Duodenal mucosa (tissue), 2 donors: ENCODE measurements at regions not wholly inside any gene's neighbourhood (a gene's known extent, or its start where the extent isn't known, plus 50 kb on each side); places are given as distances from the start of the nearest gene placed in this dataset.

Source experiments
- H3K27ac ChIP-seq: one replicate; pipeline ENCODE4 v1.7.0; 2013; ENCODE audit warnings: low read depth, low read length
- H3K27me3 ChIP-seq, 2 donors: one replicate each; pipeline ENCODE4 v1.7.0; 2013; ENCODE audit warnings: low read length in 2 of 2, control low read depth in 1 of 2; ENCODE audit not compliant: insufficient read depth in 2 of 2, control insufficient read depth in 1 of 2
- H3K36me3 ChIP-seq, 2 donors: one replicate each; pipeline ENCODE4 v1.7.0; 2013; ENCODE audit warnings: low read length in 2 of 2, control low read depth in 1 of 2; ENCODE audit not compliant: insufficient read depth in 2 of 2, control insufficient read depth in 1 of 2
- H3K4me1 ChIP-seq, 2 donors: one replicate each; pipeline ENCODE4 v1.7.0; 2013; ENCODE audit warnings: low read length in 2 of 2, control low read depth in 1 of 2; ENCODE audit not compliant: insufficient read depth in 2 of 2, control insufficient read depth in 1 of 2
- H3K4me3 ChIP-seq, 2 donors: one replicate each; pipeline ENCODE4 v1.7.0; 2013; ENCODE audit warnings: low read length in 2 of 2, low read depth in 1 of 2
- H3K9ac ChIP-seq, 2 donors: one replicate each; pipeline ENCODE4 v1.7.0; 2013; ENCODE audit warnings: low read length in 2 of 2, low read depth in 1 of 2
- H3K9me3 ChIP-seq, 2 donors: one replicate each; pipeline ENCODE4 v1.7.0; 2013; ENCODE audit warnings: low read length in 2 of 2, control low read depth in 1 of 2; ENCODE audit not compliant: control insufficient read depth in 1 of 2

DNA sequence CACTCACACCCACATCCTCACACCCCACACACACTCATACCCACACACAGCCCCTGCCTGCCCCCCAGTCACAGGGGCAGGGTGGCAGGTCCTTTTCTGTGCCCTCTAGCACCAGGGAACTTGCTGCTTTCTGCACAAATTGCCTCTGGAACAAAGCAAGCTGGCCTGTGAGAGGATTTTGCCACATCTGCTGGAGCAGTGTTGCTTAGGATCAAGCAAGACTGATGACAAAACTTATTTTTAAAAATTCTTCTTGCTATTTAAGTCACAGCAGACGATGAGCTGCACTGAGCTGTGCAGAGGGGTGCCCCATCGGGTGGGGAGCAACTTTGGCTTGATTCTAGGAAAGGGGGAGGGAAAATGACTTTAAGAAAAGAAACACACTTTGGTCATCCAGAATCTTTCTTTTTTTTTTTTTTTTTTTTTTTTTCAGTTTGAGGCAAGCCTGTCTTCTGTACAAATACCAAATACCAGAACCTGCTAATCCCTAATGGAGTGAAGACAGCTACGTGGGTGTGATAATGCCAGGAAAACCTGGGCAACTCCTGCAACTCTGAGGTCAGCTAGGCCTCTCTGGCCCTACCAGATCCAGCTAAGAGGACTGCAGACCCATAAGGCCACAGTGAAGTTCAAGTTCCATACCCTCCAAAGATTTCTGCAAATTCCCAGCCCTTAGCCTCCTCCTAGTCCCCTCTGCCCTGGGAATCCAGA lies 195.3 kb downstream of the ABHD5 start:
- Histone ChIP-seq H3K4me3 (no peak overlapping the region), H3K4me1 (no peaks in the 10 kb centered on the region), H3K27me3 (peaks cover 9 to 15% of the 10 kb centered on the region in 2 donors), H3K27ac (no peak overlapping the region), H3K36me3 (no peaks in the 10 kb centered on the region), H3K9ac (no peak overlapping the region), H3K9me3 (no peaks in the 10 kb centered on the region)

DNA sequence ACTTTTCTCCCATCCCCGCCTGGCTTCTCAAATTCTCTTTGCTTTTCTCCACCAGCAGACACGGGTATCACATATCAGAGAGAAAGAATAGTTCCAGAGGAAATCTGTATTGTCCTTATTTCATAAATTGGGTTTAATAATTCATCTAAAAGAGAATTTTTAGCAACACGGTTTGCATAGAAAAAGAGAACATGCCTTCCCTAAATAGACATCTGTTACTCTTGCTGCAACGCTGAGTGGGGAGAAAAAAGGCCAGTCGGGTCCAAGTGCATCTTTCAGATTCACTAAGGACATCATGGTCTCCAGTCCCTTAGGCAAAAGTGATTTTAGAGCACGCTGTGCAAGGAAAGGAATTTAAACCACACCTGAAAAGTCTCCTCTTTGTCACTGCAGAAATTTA lies 201.3 kb downstream of the ABHD5 start:
- peaks cover 28 to 35% of the 10 kb centered on the region in 2 donors for H3K27me3 ChIP-seq
- no peak overlapping the region for H3K4me3 ChIP-seq
- no peaks in the 10 kb centered on the region for H3K9me3 ChIP-seq
- H3K9ac ChIP-seq = no peak overlapping the region
- no peaks in the 10 kb centered on the region for H3K36me3 ChIP-seq
- peaks cover 5 to 11% of the 10 kb centered on the region in 2 donors for H3K4me1 ChIP-seq
- no peak overlapping the region for H3K27ac ChIP-seq

DNA sequence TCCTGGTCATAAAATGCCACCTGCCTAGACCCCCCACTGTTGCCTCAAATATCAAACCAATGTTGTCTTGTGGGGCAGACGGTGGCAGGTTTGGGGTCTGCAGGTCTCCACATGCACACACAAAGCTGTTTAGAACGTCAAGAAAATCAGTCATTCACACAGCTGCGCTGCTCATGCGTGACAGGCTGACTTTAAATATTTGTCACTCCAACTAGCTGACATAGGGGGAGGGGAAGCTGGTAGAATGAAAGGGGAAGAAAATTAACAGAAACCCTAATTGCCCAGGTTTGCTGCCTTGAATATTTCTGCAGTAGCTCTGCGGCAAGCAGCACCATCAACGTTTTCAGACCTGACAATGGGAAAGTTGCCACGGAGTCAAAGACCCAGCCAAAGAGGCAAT lies 201.8 kb downstream of the ABHD5 start:
- peaks cover 5 to 11% of the 10 kb centered on the region in 2 donors for H3K4me1 ChIP-seq
- H3K9me3 ChIP-seq = no peaks in the 10 kb centered on the region
- peaks cover 28 to 36% of the 10 kb centered on the region in 2 donors for H3K27me3 ChIP-seq
- H3K36me3 ChIP-seq = no peaks in the 10 kb centered on the region
- H3K9ac ChIP-seq = no peak overlapping the region
- no peak overlapping the region for H3K4me3 ChIP-seq
- H3K27ac ChIP-seq = no peak overlapping the region

DNA sequence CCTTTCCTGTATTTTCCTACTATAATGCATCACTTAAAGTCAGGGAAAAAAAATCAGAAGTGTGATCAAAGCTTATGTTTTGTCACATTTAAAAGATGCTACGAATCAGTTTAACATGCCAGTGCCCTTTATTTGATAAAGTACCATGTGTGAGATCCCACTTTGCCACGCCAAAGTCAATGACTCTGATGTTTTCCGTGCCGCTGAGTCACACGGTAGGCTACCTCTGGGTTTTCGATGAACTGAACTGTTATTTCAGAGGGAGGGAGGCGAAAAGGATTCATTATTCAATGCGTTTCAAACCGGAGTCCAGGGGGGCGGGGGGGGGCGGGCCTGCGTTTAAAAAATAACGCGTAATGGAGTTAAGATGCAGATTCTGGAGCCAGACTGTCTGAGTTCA lies 203.0 kb downstream of the ABHD5 start:
- H3K27ac ChIP-seq = no peak overlapping the region
- peak overlapping the region; percentile 65 to 66 for H3K4me3 ChIP-seq
- H3K9ac ChIP-seq = no peak overlapping the region
- H3K4me1 ChIP-seq = peaks cover 5 to 11% of the 10 kb centered on the region in 2 donors
- peaks cover 30 to 34% of the 10 kb centered on the region in 2 donors for H3K27me3 ChIP-seq
- H3K36me3 ChIP-seq = no peaks in the 10 kb centered on the region
- no peaks in the 10 kb centered on the region for H3K9me3 ChIP-seq

DNA sequence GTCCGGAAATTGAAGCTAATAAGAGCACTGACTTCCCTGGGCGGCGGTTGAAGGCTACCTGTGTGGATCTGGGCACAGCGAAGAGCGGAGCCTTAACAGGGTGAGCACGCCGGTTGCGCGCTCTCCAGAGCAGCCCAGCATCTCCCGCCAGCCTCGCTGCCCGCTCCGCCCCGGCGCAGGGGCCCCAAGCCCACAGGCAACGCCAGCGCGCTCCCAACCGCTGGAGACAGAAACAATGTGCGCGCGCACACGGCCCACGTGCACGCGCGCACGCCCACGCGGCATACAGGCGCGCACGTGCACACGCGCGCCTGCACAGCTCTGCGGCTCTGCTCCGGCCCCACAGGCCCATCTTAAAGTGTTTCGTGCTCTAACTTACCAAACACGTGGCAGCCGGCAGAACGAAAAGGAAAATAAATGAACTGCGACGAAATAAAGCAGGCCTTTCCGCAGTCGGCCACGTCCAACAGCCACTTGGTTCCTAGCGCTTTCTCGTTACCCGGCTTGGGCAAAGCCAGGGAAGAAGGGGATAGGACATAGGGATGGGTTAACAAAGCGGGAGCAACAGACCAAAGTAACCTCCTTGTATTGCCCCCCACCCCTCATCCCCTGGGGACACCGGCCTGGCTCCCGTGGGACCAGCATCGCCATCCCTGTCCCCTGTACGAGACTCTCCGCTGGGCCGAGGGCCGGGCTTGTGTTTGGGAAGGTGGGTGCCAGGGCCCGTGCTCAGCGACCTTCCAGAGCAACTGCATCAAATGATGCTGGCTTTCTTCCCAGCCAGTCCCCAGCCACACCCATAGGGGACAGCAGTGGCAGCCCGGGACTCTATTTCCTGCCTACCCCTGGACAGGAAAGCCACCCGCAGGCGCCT lies 203.7 kb downstream of the ABHD5 start:
- H3K27ac ChIP-seq = no peak overlapping the region
- peaks cover 5 to 11% of the 10 kb centered on the region in 2 donors for H3K4me1 ChIP-seq
- no peaks in the 10 kb centered on the region for H3K36me3 ChIP-seq
- no peaks in the 10 kb centered on the region for H3K9me3 ChIP-seq
- peaks cover 30 to 34% of the 10 kb centered on the region in 2 donors for H3K27me3 ChIP-seq
- H3K4me3 ChIP-seq = peak overlapping the region; percentile 65 to 66
- peak overlapping the region in 1 of 2 donors; percentile 7 for H3K9ac ChIP-seq

DNA sequence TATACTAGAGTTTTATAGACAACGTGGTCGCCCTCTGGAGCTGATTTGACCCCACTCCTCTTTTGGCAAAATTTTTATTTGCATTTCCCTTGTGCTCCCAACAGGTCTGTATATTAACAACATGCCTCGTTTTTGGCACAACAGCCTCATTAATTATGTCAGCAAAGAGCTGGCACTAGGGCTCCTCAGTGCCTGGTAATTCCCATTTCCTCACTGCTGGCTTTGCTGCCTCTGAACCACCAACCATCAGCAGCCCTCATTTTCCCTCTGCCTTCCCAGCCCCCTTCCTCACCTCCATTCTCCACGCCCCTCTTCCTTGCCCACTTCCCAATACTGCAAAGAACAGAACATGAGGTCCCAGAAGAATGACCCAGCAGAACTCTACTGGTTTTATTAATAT lies 204.8 kb downstream of the ABHD5 start:
- H3K9me3 ChIP-seq = no peaks in the 10 kb centered on the region
- H3K27me3 ChIP-seq = peaks cover 23 to 28% of the 10 kb centered on the region in 2 donors
- H3K4me1 ChIP-seq = peaks cover 5 to 11% of the 10 kb centered on the region in 2 donors
- H3K9ac ChIP-seq = no peak overlapping the region
- no peaks in the 10 kb centered on the region for H3K36me3 ChIP-seq
- no peak overlapping the region for H3K27ac ChIP-seq
- H3K4me3 ChIP-seq = no peak overlapping the region

DNA sequence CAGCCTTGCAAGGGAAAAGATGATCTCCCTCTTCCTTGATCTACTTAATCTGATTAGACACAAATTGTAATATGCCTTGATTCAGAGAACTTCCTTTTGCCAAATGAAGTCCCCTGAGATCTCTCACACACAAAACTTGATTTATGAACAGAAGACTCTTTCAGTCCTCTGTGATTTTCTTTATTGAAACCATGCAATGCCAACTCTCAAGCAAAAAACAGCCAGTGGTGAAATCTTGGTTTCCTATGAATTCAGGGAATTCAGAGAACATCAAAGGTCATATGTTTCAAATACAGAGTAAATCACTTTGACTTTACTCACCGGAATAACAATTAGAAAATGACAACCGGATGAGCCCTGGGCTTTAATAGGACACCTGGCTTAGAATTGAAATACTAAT lies 211.7 kb downstream of the ABHD5 start:
- Histone ChIP-seq H3K4me1 (no peaks in the 10 kb centered on the region), H3K27ac (no peak overlapping the region), H3K27me3 (peaks cover 0 to 13% of the 10 kb centered on the region in 2 donors), H3K9ac (no peak overlapping the region), H3K4me3 (no peak overlapping the region), H3K36me3 (no peaks in the 10 kb centered on the region), H3K9me3 (no peaks in the 10 kb centered on the region)

DNA sequence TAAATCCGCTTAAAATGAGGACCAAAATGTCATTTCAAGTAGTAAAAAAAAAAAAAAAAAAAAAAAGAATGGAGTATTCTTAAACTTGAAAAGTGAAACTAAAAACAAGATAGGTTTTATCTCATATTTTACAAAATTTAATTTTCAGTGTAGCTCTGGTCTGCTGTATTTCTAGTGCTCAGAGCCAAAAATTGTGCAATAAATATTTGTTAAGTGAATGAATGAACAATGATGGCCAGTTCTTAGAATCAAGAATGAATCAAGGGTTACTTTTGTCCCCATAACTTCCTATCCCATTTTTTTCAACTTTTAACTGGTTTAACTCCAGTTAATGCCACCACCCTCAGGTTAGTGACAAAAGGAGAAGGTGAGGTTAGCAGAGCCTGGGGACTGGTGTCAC lies 214.4 kb downstream of the ABHD5 start:
- Histone ChIP-seq H3K4me1 (no peaks in the 10 kb centered on the region), H3K9me3 (no peaks in the 10 kb centered on the region), H3K4me3 (no peak overlapping the region), H3K9ac (no peak overlapping the region), H3K27me3 (peaks cover 0 to 8% of the 10 kb centered on the region in 2 donors), H3K36me3 (no peaks in the 10 kb centered on the region), H3K27ac (no peak overlapping the region)

DNA sequence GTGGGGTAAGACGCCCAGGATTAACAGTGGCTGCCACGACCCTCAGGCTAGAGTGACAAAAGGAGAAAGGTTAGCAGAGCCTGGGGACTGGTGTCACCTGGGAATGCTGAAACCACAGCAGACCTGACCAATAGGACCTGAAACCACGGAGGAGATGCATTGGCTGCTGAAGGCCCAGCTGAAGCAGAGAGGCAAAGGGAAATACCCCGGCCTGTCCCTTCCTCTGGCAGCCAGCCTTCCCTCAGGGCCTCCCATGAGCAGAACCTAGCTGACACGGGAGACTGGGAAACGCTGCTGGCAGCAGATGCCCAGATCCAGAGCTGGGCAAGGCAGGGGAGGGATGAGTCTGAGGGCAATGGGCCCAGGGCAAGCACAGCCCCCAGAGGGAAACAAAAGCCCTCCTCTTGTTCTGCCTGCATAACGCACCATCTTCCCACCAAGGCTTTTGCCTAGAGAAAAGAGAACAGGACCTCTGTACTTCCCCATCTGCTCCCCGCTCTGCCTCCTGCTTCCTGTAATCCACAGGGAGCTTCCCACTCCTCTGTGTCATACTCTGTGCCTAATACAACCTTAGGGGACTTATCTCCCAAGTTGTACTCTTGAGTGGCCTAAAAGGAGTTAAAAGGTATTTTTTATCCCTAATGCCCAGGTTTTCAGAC lies 216.2 kb downstream of the ABHD5 start:
- Histone ChIP-seq H3K36me3 (no peaks in the 10 kb centered on the region), H3K4me1 (no peaks in the 10 kb centered on the region), H3K4me3 (no peak overlapping the region), H3K9ac (no peak overlapping the region), H3K9me3 (no peaks in the 10 kb centered on the region), H3K27ac (no peak overlapping the region), H3K27me3 (peaks cover 0 to 6% of the 10 kb centered on the region in 2 donors)

DNA sequence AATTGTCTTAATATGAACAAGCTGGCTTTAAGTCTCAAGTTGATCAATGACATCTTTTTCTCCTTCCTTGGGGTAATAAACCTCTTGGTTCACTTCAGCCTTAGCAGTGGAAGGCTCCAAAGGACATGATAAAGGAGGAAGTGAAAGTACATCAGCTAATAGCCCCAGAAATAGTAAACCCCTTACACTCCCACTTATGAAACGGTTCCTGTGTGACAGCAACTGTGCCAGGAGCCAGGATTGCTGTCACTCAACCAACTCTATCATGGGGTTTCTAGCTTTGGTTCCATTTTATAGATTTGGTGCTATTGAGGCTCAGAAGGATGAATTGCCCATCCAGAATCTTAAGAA lies 216.7 kb downstream of the ABHD5 start:
- H3K36me3 ChIP-seq = no peaks in the 10 kb centered on the region

More for the DNA sequence above, 216.7 kb downstream of the ABHD5 start:
- Histone ChIP-seq H3K9ac (no peak overlapping the region), H3K27me3 (peaks cover 0 to 2% of the 10 kb centered on the region in 2 donors), H3K4me3 (no peak overlapping the region), H3K4me1 (no peaks in the 10 kb centered on the region), H3K27ac (no peak overlapping the region), H3K9me3 (no peaks in the 10 kb centered on the region)
